Karpas-422 (cell line): ENCODE measurements at regions not wholly inside any gene's neighbourhood (a gene's known extent, or its start where the extent isn't known, plus 50 kb on each side); places are given as distances from the start of the nearest gene placed in this dataset.

ENCODE experiments used
- DNase-seq: peaks from one replicate; pipeline ENCODE4 v3.0.0-alpha.2; 2015
- H2AFZ ChIP-seq: fragments of 200-600 bp; sonication (generic); 2 replicates; pipeline ENCODE4 v1.6.1; 2014; ENCODE audit warnings: antibody characterized with exemption, low read length, mixed read lengths
- H3K27ac ChIP-seq: fragments of 200-600 bp; sonication (generic); 2 replicates; pipeline ENCODE4 v1.5.1; 2014; ENCODE audit warnings: mild to moderate bottlenecking, low read length, moderate library complexity
- H3K27me3 ChIP-seq: fragments of 200-600 bp; sonication (generic); 2 replicates; pipeline ENCODE4 v1.6.1; 2014; ENCODE audit warnings: low read length, mixed read lengths
- H3K36me3 ChIP-seq: fragments of 200-600 bp; sonication (generic); 2 replicates; pipeline ENCODE4 v1.6.1; 2014; ENCODE audit warnings: low read length, mixed read lengths; ENCODE audit not compliant: insufficient read depth
- H3K4me1 ChIP-seq: fragments of 200-600 bp; sonication (generic); 2 replicates; pipeline ENCODE4 v1.6.1; 2014; ENCODE audit warnings: mild to moderate bottlenecking, low read length, mixed read lengths
- H3K4me2 ChIP-seq: fragments of 200-600 bp; sonication (generic); 2 replicates; pipeline ENCODE4 v1.6.1; 2014; ENCODE audit warnings: low read length, low read depth, mild to moderate bottlenecking; ENCODE audit not compliant: poor library complexity, severe bottlenecking
- H3K4me3 ChIP-seq: fragments of 200-600 bp; sonication (generic); 2 replicates; pipeline ENCODE4 v1.5.1; 2014; ENCODE audit warnings: mild to moderate bottlenecking, antibody characterized with exemption, low read length, mixed read lengths
- H3K79me2 ChIP-seq: fragments of 200-600 bp; sonication (generic); 2 replicates; pipeline ENCODE4 v1.6.1; 2014; ENCODE audit warnings: mild to moderate bottlenecking, low read length, mixed read lengths
- H3K9ac ChIP-seq: fragments of 200-600 bp; sonication (generic); 2 replicates; pipeline ENCODE4 v1.6.0; 2014; ENCODE audit warnings: low read length
- H3K9me2 ChIP-seq: fragments of 200-600 bp; sonication (generic), shearing (Covaris generic); replicated peaks from 2 replicates; pipeline ENCODE4 v1.6.0; 2014; ENCODE audit warnings: mild to moderate bottlenecking, low read length, moderate library complexity; ENCODE audit not compliant: insufficient read depth
- H3K9me3 ChIP-seq: fragments of 300-700, 200-600 bp; sonication (generic); 2 replicates; pipeline ENCODE4 v1.6.1; 2014; ENCODE audit warnings: low read length, mixed read lengths
- H4K20me1 ChIP-seq: fragments of 200-600 bp; sonication (generic); 2 replicates; pipeline ENCODE4 v1.6.1; 2014; ENCODE audit warnings: mild to moderate bottlenecking, antibody characterized with exemption, low read length, low read depth; ENCODE audit not compliant: insufficient read depth

GRCh38 chr4:217891-218290 is 87.4 kb downstream of the ZNF732 start:
- Histone ChIP-seq H3K4me1 (peaks cover 44% of the 10 kb centered on the region), H3K9ac (no peak overlapping the region), H3K4me3 (no peak overlapping the region), H3K4me2 (no peak overlapping the region), H2AFZ (0 out of 2 replicates have a peak overlapping the region, but pooled peaks have one; percentile 20), H3K27me3 (no peaks in the 10 kb centered on the region), H3K36me3 (peaks cover 36% of the 10 kb centered on the region), H3K27ac (peak overlapping the region; percentile 89), H3K9me2 (no peaks in the 10 kb centered on the region), H3K79me2 (0 out of 2 replicates have a peak, but pooled peaks cover 2% of the 10 kb centered on the region), H3K9me3 (no peaks in the 10 kb centered on the region), H4K20me1 (no peaks in the 10 kb centered on the region)
- DNase-seq: no peak

GRCh38 chr4:213971-214370 is 89.7 kb downstream of the ZNF718 start:
- Histone ChIP-seq H3K27me3 (no peaks in the 10 kb centered on the region), H3K4me3 (no peak overlapping the region), H3K27ac (peak overlapping the region; percentile 89), H3K4me1 (peaks cover 62% of the 10 kb centered on the region), H3K36me3 (peaks cover 36% of the 10 kb centered on the region), H4K20me1 (no peaks in the 10 kb centered on the region), H3K4me2 (no peak overlapping the region), H3K79me2 (0 out of 2 replicates have a peak, but pooled peaks cover 2% of the 10 kb centered on the region), H3K9me3 (peaks cover 10% of the 10 kb centered on the region), H3K9me2 (no peaks in the 10 kb centered on the region), H3K9ac (no peak overlapping the region), H2AFZ (no peak overlapping the region)
- no peak for DNase-seq
